ENCODE measurements at regions not wholly inside any gene's neighbourhood (a gene's known extent, or its start where the extent isn't known, plus 50 kb on each side); places are given as distances from the start of the nearest gene placed in this dataset.

GRCh38 chr4:165548702-165549101, 169.9 kb downstream of the CPE start:
- Mint-ChIP-seq H3K4me3 (no peak overlapping the region), H3K4me1 (peaks cover 10% of the 10 kb centered on the region), H3K36me3 (ENCODE audit: low read depth) (no peaks in the 10 kb centered on the region), H3K9me3 (no peaks in the 10 kb centered on the region), H3K27me3 (no peaks in the 10 kb centered on the region), H3K27ac (no peak overlapping the region)
- no peak for TF ChIP-seq CTCF (IDR thresholded peaks at IDR 0.05)
- no peak for DNase-seq
- CTCF ChIA-PET: interaction anchor here (1.4 to 1.6 kb wide), 2 partner anchors 10 to 12 kb away, joined by 3 read pairs; no protein-coding TSS in a partner anchor
- POLR2A ChIA-PET: no interaction called here
- no peak for ATAC-seq (ENCODE audit: low read depth)
- intact Hi-C loops (cut with micrococcal nuclease): no loop called here

GRCh38 chr4:165553221-165553810, 174.5 kb downstream of the CPE start:
- H3K27me3 Mint-ChIP-seq: no peaks in the 10 kb centered on the region
- ATAC-seq (ENCODE audit: low read depth) (no peak), DNase-seq (no peak)
- intact Hi-C loops (cut with micrococcal nuclease): no loop called here
- H3K9me3 Mint-ChIP-seq: no peaks in the 10 kb centered on the region
- H3K27ac Mint-ChIP-seq: no peak overlapping the region
- H3K36me3 Mint-ChIP-seq (ENCODE audit: low read depth): no peaks in the 10 kb centered on the region
- CTCF ChIA-PET: no interaction called here
- no peak overlapping the region for H3K4me3 Mint-ChIP-seq
- POLR2A ChIA-PET: no interaction called here
- H3K4me1 Mint-ChIP-seq: no peaks in the 10 kb centered on the region
- TF ChIP-seq CTCF (IDR thresholded peaks at IDR 0.05): no peak

- H3K4me3 Mint-ChIP-seq: no peak overlapping the region
- DNase-seq (no peak), ATAC-seq (ENCODE audit: low read depth) (no peak)
- TF ChIP-seq CTCF (IDR thresholded peaks at IDR 0.05): no peak
- no peaks in the 10 kb centered on the region for H3K9me3 Mint-ChIP-seq
- no peaks in the 10 kb centered on the region for H3K4me1 Mint-ChIP-seq
- H3K27me3 Mint-ChIP-seq: no peaks in the 10 kb centered on the region
- H3K36me3 Mint-ChIP-seq (ENCODE audit: low read depth): no peaks in the 10 kb centered on the region
- ChIA-PET POLR2A (no interaction called here), CTCF (no interaction called here)
- no peak overlapping the region for H3K27ac Mint-ChIP-seq
- intact Hi-C loops (cut with micrococcal nuclease): no loop called here
These were observed 176.5 kb downstream of the CPE start for GRCh38 chr4:165555302-165555701.

GRCh38 chr4:165556383-165556782, 177.6 kb downstream of the CPE start:
- POLR2A ChIA-PET: interaction anchor here (0.6 kb wide), 1 partner anchor 347 kb away, joined by 5 read pairs; no protein-coding TSS in a partner anchor
- CTCF ChIA-PET: no interaction called here
- intact Hi-C loops (cut with micrococcal nuclease): no loop called here
- H3K9me3 Mint-ChIP-seq: no peaks in the 10 kb centered on the region
- no peaks in the 10 kb centered on the region for H3K36me3 Mint-ChIP-seq (ENCODE audit: low read depth)
- no peak for TF ChIP-seq CTCF (IDR thresholded peaks at IDR 0.05)
- no peaks in the 10 kb centered on the region for H3K27me3 Mint-ChIP-seq
- DNase-seq (no peak), ATAC-seq (ENCODE audit: low read depth) (no peak)
- no peak overlapping the region for H3K4me3 Mint-ChIP-seq
- no peak overlapping the region for H3K27ac Mint-ChIP-seq
- no peaks in the 10 kb centered on the region for H3K4me1 Mint-ChIP-seq

GRCh38 chr4:165560941-165561340, 182.1 kb downstream of the CPE start:
- H3K27ac Mint-ChIP-seq: no peak overlapping the region
- ATAC-seq (ENCODE audit: low read depth) (no peak), DNase-seq (no peak)
- H3K4me3 Mint-ChIP-seq: no peak overlapping the region
- no peaks in the 10 kb centered on the region for H3K36me3 Mint-ChIP-seq (ENCODE audit: low read depth)
- no peaks in the 10 kb centered on the region for H3K27me3 Mint-ChIP-seq
- H3K9me3 Mint-ChIP-seq: peaks cover 5% of the 10 kb centered on the region
- H3K4me1 Mint-ChIP-seq: no peaks in the 10 kb centered on the region
- ChIA-PET POLR2A (no interaction called here), CTCF (no interaction called here)
- intact Hi-C loops (cut with micrococcal nuclease): no loop called here
- no peak for TF ChIP-seq CTCF (IDR thresholded peaks at IDR 0.05)

All from activated B cell treated with CpG ODN at 0.5 μM for 24 hours (primary cell).